Stomach (tissue), 4 donors: ENCODE measurements at regions not wholly inside any gene's neighbourhood (a gene's known extent, or its start where the extent isn't known, plus 50 kb on each side); places are given as distances from the start of the nearest gene placed in this dataset.

Source experiments
- CTCF ChIP-seq, 7 experiments: fragments of 450-650 bp in 4 of 7; fragments of 200-600 bp in 3 of 7; sonication (generic) in 3 of 7; IDR thresholded peaks; one replicate each; pipeline ENCODE4 v1.5.1; 2016 to 2019; ENCODE audit warnings: antibody characterized with exemption in 7 of 7, control low read depth in 2 of 7, mild to moderate bottlenecking in 1 of 7
- EP300 ChIP-seq: sonication (generic); formaldehyde crosslinking; IDR thresholded peaks from one replicate; pipeline ENCODE4 v1.6.1; 2017; ENCODE audit warnings: antibody characterized with exemption

DNA sequence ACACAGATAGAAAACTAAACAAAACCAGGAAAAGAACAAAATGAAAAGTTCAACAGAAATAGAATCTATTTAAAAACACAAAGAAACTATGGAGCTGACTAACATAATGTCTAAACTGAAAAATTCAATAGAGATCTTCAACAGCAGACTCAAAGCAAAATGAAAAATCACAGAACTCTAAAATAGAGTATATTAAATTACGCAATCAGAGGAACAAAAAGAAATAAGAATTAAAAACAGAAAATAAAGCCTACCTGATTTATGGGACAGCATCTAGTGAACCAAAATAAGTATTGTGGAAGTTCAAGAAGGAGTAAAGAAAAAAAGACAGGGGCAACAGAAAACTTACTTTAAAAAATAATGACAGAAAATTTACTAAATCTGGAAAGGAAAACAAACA, 152.1 kb upstream of the GALNT5 start:
- TF ChIP-seq EP300 = no peak
- TF ChIP-seq CTCF (IDR thresholded peaks at IDR 0.05) = no peak
